ENCODE measurements at regions not wholly inside any gene's neighbourhood (a gene's known extent, or its start where the extent isn't known, plus 50 kb on each side); places are given as distances from the start of the nearest gene placed in this dataset.

GRCh38 chr11:13831696-13832095, 130.8 kb upstream of the SPON1 start:
- TF ChIP-seq, protein P1, sequence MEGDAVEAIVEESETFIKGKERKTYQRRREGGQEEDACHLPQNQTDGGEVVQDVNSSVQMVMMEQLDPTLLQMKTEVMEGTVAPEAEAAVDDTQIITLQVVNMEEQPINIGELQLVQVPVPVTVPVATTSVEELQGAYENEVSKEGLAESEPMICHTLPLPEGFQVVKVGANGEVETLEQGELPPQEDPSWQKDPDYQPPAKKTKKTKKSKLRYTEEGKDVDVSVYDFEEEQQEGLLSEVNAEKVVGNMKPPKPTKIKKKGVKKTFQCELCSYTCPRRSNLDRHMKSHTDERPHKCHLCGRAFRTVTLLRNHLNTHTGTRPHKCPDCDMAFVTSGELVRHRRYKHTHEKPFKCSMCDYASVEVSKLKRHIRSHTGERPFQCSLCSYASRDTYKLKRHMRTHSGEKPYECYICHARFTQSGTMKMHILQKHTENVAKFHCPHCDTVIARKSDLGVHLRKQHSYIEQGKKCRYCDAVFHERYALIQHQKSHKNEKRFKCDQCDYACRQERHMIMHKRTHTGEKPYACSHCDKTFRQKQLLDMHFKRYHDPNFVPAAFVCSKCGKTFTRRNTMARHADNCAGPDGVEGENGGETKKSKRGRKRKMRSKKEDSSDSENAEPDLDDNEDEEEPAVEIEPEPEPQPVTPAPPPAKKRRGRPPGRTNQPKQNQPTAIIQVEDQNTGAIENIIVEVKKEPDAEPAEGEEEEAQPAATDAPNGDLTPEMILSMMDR (IDR thresholded peaks at IDR 0.05), result no peak

DNA sequence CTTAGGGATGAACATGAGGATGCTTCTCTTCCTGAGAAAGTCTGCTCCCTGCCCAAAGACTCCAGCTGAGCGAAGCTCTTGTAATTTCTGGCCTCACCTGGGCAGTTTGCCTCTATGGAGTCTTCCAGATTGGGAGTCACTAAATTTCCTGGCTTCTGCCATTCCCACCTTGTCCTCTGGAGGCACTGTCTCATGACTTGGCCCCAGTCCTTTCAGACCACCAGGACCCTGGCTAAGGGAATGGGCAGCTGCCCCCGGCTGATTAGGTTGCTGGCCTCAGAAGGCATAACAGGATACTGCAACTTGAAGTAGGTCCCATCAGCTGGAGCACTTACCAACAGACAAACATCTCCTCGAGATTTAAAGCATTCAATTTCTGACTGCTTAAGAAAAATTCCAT, 128.1 kb upstream of the SPON1 start:
- TF ChIP-seq, protein P1 (IDR thresholded peaks at IDR 0.05), result peak; percentile 34; the same call in 1 of the 2 replicates

DNA sequence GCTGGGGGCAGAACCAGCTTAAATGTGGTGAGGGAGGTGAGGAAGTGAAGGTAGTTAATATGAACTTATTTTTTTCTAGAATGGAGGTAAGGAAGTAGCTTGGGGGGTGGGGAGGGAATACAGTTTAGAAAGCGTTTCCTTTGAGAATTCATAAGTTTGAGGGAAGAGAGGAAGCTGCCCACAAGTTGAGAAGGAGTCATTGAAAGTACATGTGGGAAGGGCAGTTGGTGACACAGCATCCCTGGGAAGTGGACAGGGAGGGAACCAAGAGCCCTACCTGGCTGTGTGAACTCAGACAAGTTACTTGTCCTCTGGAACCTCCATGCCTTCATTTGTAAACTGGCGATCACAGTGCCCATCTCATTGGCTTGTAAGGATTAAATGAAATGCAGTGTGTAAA, 125.9 kb upstream of the SPON1 start:
- TF ChIP-seq, protein P1 (IDR thresholded peaks at IDR 0.05), result no peak

DNA sequence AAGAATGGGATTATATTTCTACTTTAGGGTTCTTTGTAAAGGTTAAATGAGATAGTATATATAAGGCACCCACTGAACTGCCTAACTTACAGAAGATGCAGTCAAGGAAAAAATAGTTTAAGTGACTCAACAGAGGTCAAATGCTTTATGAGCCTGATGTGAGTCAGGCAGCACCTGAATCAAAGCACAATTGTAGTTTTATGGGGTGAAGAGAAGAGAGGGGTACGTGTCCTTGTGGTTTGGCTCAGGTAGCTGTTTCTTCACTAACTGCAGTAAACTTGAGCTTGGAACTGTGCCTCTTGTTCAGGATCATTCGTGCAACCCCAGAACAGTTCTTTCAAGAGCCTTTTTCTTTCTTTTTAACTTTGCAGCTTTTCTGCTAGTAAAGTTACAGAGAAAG, 125.2 kb upstream of the SPON1 start:
- TF ChIP-seq, protein P1 (IDR thresholded peaks at IDR 0.05), result no peak

DNA sequence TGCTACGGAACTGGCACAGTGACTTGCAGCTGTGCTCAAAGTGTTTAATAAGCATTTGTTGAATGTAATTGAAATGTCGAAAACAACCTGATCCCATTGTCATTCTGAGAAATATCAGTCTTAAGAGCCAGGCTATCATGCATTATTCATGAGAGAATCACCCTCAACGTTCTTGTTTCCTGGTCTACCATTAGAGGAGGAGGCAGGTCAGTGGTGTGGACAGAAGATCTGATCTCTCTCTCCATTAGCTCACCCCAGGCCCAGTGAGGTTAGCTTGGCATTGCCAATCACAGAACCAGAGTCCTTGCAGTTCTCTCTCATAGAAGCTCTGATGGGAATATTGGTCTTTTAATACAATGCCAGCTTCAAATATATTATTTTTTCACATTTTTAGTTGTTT, 121.1 kb upstream of the SPON1 start:
- TF ChIP-seq, protein P1 (IDR thresholded peaks at IDR 0.05), result no peak

DNA sequence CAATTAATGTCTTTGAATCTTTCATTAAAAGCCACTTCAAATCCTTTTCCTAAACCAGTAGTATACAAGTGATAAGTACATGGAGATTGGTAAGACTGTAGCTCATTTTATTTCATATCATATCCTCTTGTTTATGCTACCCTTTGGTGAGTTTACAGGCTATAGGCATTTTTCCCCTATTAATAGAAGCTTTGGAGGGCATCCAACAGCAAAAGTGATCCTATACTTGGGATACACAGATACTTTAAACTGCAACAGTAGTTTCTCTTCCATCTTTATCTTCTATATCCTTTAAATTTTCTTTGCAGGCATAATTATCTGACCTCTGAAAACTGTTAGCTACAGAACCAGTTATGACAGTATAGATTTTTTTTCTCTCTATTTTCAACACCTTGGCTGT, 114.5 kb upstream of the SPON1 start:
- TF ChIP-seq, protein P1 (IDR thresholded peaks at IDR 0.05), result no peak

DNA sequence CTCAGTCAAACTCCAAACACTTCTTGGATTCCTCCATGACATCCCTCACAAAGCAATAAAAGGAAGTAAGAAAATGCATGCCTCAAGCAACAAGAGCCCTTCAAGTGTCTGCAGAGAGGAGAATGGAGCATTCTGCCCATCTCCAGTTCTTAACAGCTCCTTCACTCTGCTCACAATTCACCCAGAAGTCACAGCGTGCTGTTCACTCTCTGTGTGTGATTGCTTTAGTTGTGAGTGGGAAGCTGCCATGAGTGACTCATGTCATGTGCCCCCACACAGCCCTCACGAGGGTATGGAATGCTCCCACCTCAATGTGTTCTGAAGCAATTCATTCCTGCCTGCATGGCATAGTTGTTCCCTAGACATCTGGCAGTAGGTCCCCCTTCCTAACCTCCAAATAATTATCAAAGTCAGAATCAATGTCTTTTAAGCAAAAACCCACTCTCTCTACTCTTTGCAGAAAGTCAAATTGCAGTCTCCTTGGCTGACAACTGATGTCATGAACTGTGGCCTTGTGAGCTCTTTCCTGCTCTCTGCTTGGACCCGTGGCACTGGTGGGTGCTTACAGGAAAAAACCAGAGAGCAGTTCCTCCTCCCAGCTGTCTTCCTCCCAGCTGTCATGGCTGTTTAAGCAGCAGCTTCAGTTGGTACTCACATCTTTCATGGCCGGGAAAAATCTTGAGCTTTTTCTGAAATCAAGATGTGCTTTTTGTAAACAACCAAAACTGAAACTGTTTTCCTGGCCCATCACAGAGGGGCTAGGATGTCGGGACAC, 112.1 kb upstream of the SPON1 start:
- TF ChIP-seq, protein P1 (IDR thresholded peaks at IDR 0.05), result no peak

- TF ChIP-seq, protein P1 (IDR thresholded peaks at IDR 0.05), result no peak
Measured at GRCh38 chr11:13851691-13852090, 110.8 kb upstream of the SPON1 start.

Data from LNCAP (cell line).